Erythroblast (primary cell): ENCODE measurements at regions not wholly inside any gene's neighbourhood (a gene's known extent, or its start where the extent isn't known, plus 50 kb on each side); places are given as distances from the start of the nearest gene placed in this dataset.

Experiments used
- GATA1 ChIP-seq: IDR thresholded peaks from 2 replicates; pipeline ENCODE4 v1.6.1; 2011; ENCODE audit warnings: low read depth, mild to moderate bottlenecking, control low read depth, low read length, moderate library complexity
- POLR2A ChIP-seq: IDR thresholded peaks from 2 replicates; pipeline ENCODE4 v1.6.1; 2011; ENCODE audit warnings: mild to moderate bottlenecking, low read length

GRCh38 chr4:153877898-153878297 is 89.0 kb upstream of the SFRP2 start:
- TF ChIP-seq POLR2A (no peak), GATA1 (no peak)
